ENCODE measurements at regions not wholly inside any gene's neighbourhood (a gene's known extent, or its start where the extent isn't known, plus 50 kb on each side); places are given as distances from the start of the nearest gene placed in this dataset.

- Mint-ChIP-seq H3K4me3 (no peak overlapping the region), H3K27ac (no peak overlapping the region), H3K4me1 (no peaks in the 10 kb centered on the region), H3K9me3 (no peaks in the 10 kb centered on the region), H3K27me3 (peaks cover 14% of the 10 kb centered on the region), H3K36me3 (no peaks in the 10 kb centered on the region)
- CTCF ChIA-PET, result interaction anchor here (1.2 to 3.2 kb wide), 2 partner anchors 22 to 176 kb away, joined by 3 to 14 read pairs; no protein-coding TSS in a partner anchor
- no peak for DNase-seq
Measured at GRCh38 chr11:113554526-113554925, 79.3 kb upstream of the DRD2 start.

- peaks cover 15% of the 10 kb centered on the region for H3K27me3 Mint-ChIP-seq
- no peaks in the 10 kb centered on the region for H3K4me1 Mint-ChIP-seq
- no peaks in the 10 kb centered on the region for H3K36me3 Mint-ChIP-seq
- CTCF ChIA-PET, result interaction anchor here (1.2 to 3.2 kb wide), 2 partner anchors 21 to 176 kb away, joined by 3 to 14 read pairs; no protein-coding TSS in a partner anchor
- no peak overlapping the region for H3K27ac Mint-ChIP-seq
- no peak for DNase-seq
- no peak overlapping the region for H3K4me3 Mint-ChIP-seq
- H3K9me3 Mint-ChIP-seq, result no peaks in the 10 kb centered on the region
Measured at GRCh38 chr11:113553915-113554314, 78.7 kb upstream of the DRD2 start.

GRCh38 chr11:113553235-113553634 lies 78.0 kb upstream of the DRD2 start:
- Mint-ChIP-seq H3K27ac (no peak overlapping the region), H3K4me1 (no peaks in the 10 kb centered on the region), H3K4me3 (no peak overlapping the region), H3K36me3 (no peaks in the 10 kb centered on the region), H3K9me3 (no peaks in the 10 kb centered on the region), H3K27me3 (peaks cover 15% of the 10 kb centered on the region)
- no peak for DNase-seq
- CTCF ChIA-PET, result interaction anchor here (1.2 to 3.2 kb wide), 2 partner anchors 20 to 177 kb away, joined by 3 to 14 read pairs; no protein-coding TSS in a partner anchor

- no peak overlapping the region for H3K4me3 Mint-ChIP-seq
- H3K27ac Mint-ChIP-seq, result no peak overlapping the region
- CTCF ChIA-PET, result interaction anchor here (0.6 to 3.2 kb wide), 2 partner anchors 19 to 30 kb away, joined by 3 to 14 read pairs; no protein-coding TSS in a partner anchor
- no peak for DNase-seq
- H3K4me1 Mint-ChIP-seq, result no peaks in the 10 kb centered on the region
- H3K36me3 Mint-ChIP-seq, result no peaks in the 10 kb centered on the region
- H3K9me3 Mint-ChIP-seq, result no peaks in the 10 kb centered on the region
- H3K27me3 Mint-ChIP-seq, result peaks cover 15% of the 10 kb centered on the region
Measured at GRCh38 chr11:113552271-113552670, 77.1 kb upstream of the DRD2 start.

- CTCF ChIA-PET, result interaction anchor here (0.5 to 3.2 kb wide), 2 partner anchors 19 to 35 kb away, joined by 3 to 14 read pairs; no protein-coding TSS in a partner anchor
- no peak overlapping the region for H3K27ac Mint-ChIP-seq
- H3K4me3 Mint-ChIP-seq, result no peak overlapping the region
- peaks cover 15% of the 10 kb centered on the region for H3K27me3 Mint-ChIP-seq
- H3K9me3 Mint-ChIP-seq, result no peaks in the 10 kb centered on the region
- no peaks in the 10 kb centered on the region for H3K36me3 Mint-ChIP-seq
- no peaks in the 10 kb centered on the region for H3K4me1 Mint-ChIP-seq
- no peak for DNase-seq
Measured at GRCh38 chr11:113551645-113552044, 76.4 kb upstream of the DRD2 start.

GRCh38 chr11:113549611-113550578 lies 74.7 kb upstream of the DRD2 start:
- Mint-ChIP-seq H3K27me3 (peaks cover 15% of the 10 kb centered on the region), H3K9me3 (no peaks in the 10 kb centered on the region), H3K4me1 (no peaks in the 10 kb centered on the region), H3K4me3 (no peak overlapping the region), H3K36me3 (no peaks in the 10 kb centered on the region), H3K27ac (no peak overlapping the region)
- CTCF ChIA-PET, result no interaction called here
- DNase-seq, result no peak

- no peak overlapping the region for H3K27ac Mint-ChIP-seq
- CTCF ChIA-PET, result no interaction called here
- no peaks in the 10 kb centered on the region for H3K4me1 Mint-ChIP-seq
- H3K4me3 Mint-ChIP-seq, result no peak overlapping the region
- peaks cover 15% of the 10 kb centered on the region for H3K27me3 Mint-ChIP-seq
- no peaks in the 10 kb centered on the region for H3K36me3 Mint-ChIP-seq
- H3K9me3 Mint-ChIP-seq, result no peaks in the 10 kb centered on the region
- no peak for DNase-seq
Measured at GRCh38 chr11:113549061-113549460, 73.9 kb upstream of the DRD2 start.

- Mint-ChIP-seq H3K4me3 (no peak overlapping the region), H3K36me3 (no peaks in the 10 kb centered on the region)
Measured at GRCh38 chr11:113547739-113548138, 72.5 kb upstream of the DRD2 start.

GRCh38 chr11:113546757-113547507 lies 71.7 kb upstream of the DRD2 start:
- H3K27ac Mint-ChIP-seq, result no peak overlapping the region
- no peak for DNase-seq
- no peaks in the 10 kb centered on the region for H3K9me3 Mint-ChIP-seq
- H3K27me3 Mint-ChIP-seq, result peaks cover 19% of the 10 kb centered on the region
- H3K36me3 Mint-ChIP-seq, result no peaks in the 10 kb centered on the region
- H3K4me3 Mint-ChIP-seq, result no peak overlapping the region
- no peaks in the 10 kb centered on the region for H3K4me1 Mint-ChIP-seq
- CTCF ChIA-PET, result interaction anchor here (0.6 to 0.9 kb wide), 2 partner anchors 18 to 37 kb away, joined by 3 read pairs; no protein-coding TSS in a partner anchor

More at GRCh38 chr11:113547739-113548138, 72.5 kb upstream of the DRD2 start:
- no peak for DNase-seq
- Mint-ChIP-seq H3K9me3 (no peaks in the 10 kb centered on the region), H3K27ac (no peak overlapping the region), H3K27me3 (peaks cover 19% of the 10 kb centered on the region), H3K4me1 (no peaks in the 10 kb centered on the region)
- CTCF ChIA-PET, result no interaction called here

GRCh38 chr11:113542420-113542819 lies 67.2 kb upstream of the DRD2 start:
- H3K27ac Mint-ChIP-seq, result no peak overlapping the region
- peaks cover 24% of the 10 kb centered on the region for H3K27me3 Mint-ChIP-seq
- no peaks in the 10 kb centered on the region for H3K36me3 Mint-ChIP-seq
- H3K4me3 Mint-ChIP-seq, result no peak overlapping the region
- H3K9me3 Mint-ChIP-seq, result no peaks in the 10 kb centered on the region
- no peak for DNase-seq
- CTCF ChIA-PET, result no interaction called here
- H3K4me1 Mint-ChIP-seq, result no peaks in the 10 kb centered on the region

- no peaks in the 10 kb centered on the region for H3K36me3 Mint-ChIP-seq
- no peak overlapping the region for H3K27ac Mint-ChIP-seq
- H3K9me3 Mint-ChIP-seq, result no peaks in the 10 kb centered on the region
- CTCF ChIA-PET, result interaction anchor here (1.3 kb wide), 1 partner anchor 9 kb away, joined by 5 read pairs; no protein-coding TSS in a partner anchor
- no peak overlapping the region for H3K4me3 Mint-ChIP-seq
- H3K27me3 Mint-ChIP-seq, result peaks cover 24% of the 10 kb centered on the region
- H3K4me1 Mint-ChIP-seq, result no peaks in the 10 kb centered on the region
- no peak for DNase-seq
Measured at GRCh38 chr11:113540416-113541330, 65.5 kb upstream of the DRD2 start.

GRCh38 chr11:113538451-113539412 lies 63.5 kb upstream of the DRD2 start:
- H3K4me3 Mint-ChIP-seq, result no peak overlapping the region

More at GRCh38 chr11:113538451-113539412, 63.5 kb upstream of the DRD2 start:
- H3K9me3 Mint-ChIP-seq, result no peaks in the 10 kb centered on the region
- H3K36me3 Mint-ChIP-seq, result no peaks in the 10 kb centered on the region
- no peak overlapping the region for H3K27ac Mint-ChIP-seq
- H3K27me3 Mint-ChIP-seq, result peaks cover 21% of the 10 kb centered on the region
- no peaks in the 10 kb centered on the region for H3K4me1 Mint-ChIP-seq
- DNase-seq, result no peak
- CTCF ChIA-PET, result interaction anchor here (1.0 kb wide), 1 partner anchor 234 kb away, joined by 3 read pairs; no protein-coding TSS in a partner anchor
